Spleen (tissue), 11 donors: ENCODE measurements at regions not wholly inside any gene's neighbourhood (a gene's known extent, or its start where the extent isn't known, plus 50 kb on each side); places are given as distances from the start of the nearest gene placed in this dataset.
"Not testable (repeated sequence)": the region's sequence is repeated elsewhere in the genome, so short reads cannot be mapped to it uniquely, and the experiment has no call there.

Experiments
- DNase-seq: peaks from one replicate; pipeline ENCODE4 v3.0.0-alpha.2; 2020
- H3K27ac ChIP-seq, 8 donors: fragments of 200-600 bp; sonication (generic) in 7 of 8; 1 replicate in 4 of 8; 2 replicates in 4 of 8; pipeline versions ENCODE4 v1.5.0 to v1.8.0; 2016 to 2021; ENCODE audit warnings: inconsistent platforms in 4 of 8, mild to moderate bottlenecking in 4 of 8, moderate library complexity in 1 of 8
- H3K27me3 ChIP-seq, 7 donors: fragments of 200-600 bp; sonication (generic) in 6 of 7; replicated peaks in 1 of 7; 1 replicate in 4 of 7; 2 replicates in 3 of 7; pipeline versions ENCODE4 v1.5.0 to v1.8.0; 2016 to 2021; ENCODE audit warnings: inconsistent platforms in 3 of 7, mild to moderate bottlenecking in 1 of 7
- H3K36me3 ChIP-seq, 6 donors: fragments of 200-600 bp; sonication (generic) in 5 of 6; 1 replicate in 4 of 6; 2 replicates in 2 of 6; pipeline versions ENCODE4 v1.5.0 to v1.8.0; 2016 to 2021; ENCODE audit warnings: inconsistent platforms in 2 of 6
- H3K4me1 ChIP-seq, 6 donors: fragments of 200-600 bp; sonication (generic) in 5 of 6; 1 replicate in 3 of 6; 2 replicates in 3 of 6; pipeline versions ENCODE4 v1.5.0 to v1.8.0; 2016 to 2021; ENCODE audit warnings: inconsistent platforms in 3 of 6
- H3K4me3 ChIP-seq, 8 donors: fragments of 200-600 bp; sonication (generic) in 7 of 8; 1 replicate in 4 of 8; 2 replicates in 4 of 8; pipeline versions ENCODE4 v1.5.0 to v1.8.0; 2016 to 2021; ENCODE audit warnings: inconsistent platforms in 4 of 8, mild to moderate bottlenecking in 4 of 8, moderate library complexity in 2 of 8
- H3K9me3 ChIP-seq, 8 donors: fragments of 200-600 bp; sonication (generic) in 7 of 8; 1 replicate in 4 of 8; 2 replicates in 4 of 8; pipeline versions ENCODE4 v1.5.0 to v1.8.0; 2016 to 2021; ENCODE audit warnings: inconsistent platforms in 4 of 8
- POLR2A ChIP-seq, 3 donors: fragments of 450-650 bp; IDR thresholded peaks; one replicate each; pipeline ENCODE4 v1.5.1; 2017; ENCODE audit warnings: antibody characterized with exemption in 3 of 3, mild to moderate bottlenecking in 1 of 3
- POLR2AphosphoS5 ChIP-seq, 3 donors: sonication (generic); formaldehyde crosslinking; IDR thresholded peaks; one replicate each; pipeline ENCODE4 v1.5.1; 2017; ENCODE audit warnings: antibody characterized with exemption in 3 of 3
- WGBS, 5 donors: extraction: QIAGEN DNeasy Blood & Tissue Kit in 3 of 5; methylation state at CpG; one replicate each; pipeline versions ENCODE4 v1.1.5 to v1.1.7; 2013 to 2018; 5-methylcytosine and 5-hydroxymethylcytosine counted together
- intact Hi-C: fragments of 100-400 bp; cut with DNase I; formaldehyde crosslinking; loops from one replicate; pipeline ENCODE4 v1.15.0; 2023; ENCODE audit warnings: low total_unique reads
- TF ChIP-seq, protein P1 (sequence below), 11 experiments: fragments of 200-600 bp in 7 of 11; fragments of 450-650 bp in 4 of 11; sonication (generic) in 4 of 11; IDR thresholded peaks in 8 of 11; conservative IDR thresholded peaks in 3 of 11; 1 replicate in 7 of 11; 2 replicates in 4 of 11; pipeline versions ENCODE4 v1.4.0 to v1.8.0; 2016 to 2021; ENCODE audit warnings: antibody characterized with exemption in 11 of 11, inconsistent platforms in 4 of 11, mild to moderate bottlenecking in 1 of 11
- donor health status: healthy with polysubstance abuse.
- donor health status: DM: no; HTN: no; CAD: no; lungs with moderate emphysema.
- donor health status: DM: no; HTN: no; CAD: no.
- donor health status: Bipolar disorder and iron deficiency.
- donor health status: healthy.
- donor health status: DM: no; HTN: no; CAD: no.
- donor health status: DM: yes; HTN: yes; CAD: no.

DNA sequence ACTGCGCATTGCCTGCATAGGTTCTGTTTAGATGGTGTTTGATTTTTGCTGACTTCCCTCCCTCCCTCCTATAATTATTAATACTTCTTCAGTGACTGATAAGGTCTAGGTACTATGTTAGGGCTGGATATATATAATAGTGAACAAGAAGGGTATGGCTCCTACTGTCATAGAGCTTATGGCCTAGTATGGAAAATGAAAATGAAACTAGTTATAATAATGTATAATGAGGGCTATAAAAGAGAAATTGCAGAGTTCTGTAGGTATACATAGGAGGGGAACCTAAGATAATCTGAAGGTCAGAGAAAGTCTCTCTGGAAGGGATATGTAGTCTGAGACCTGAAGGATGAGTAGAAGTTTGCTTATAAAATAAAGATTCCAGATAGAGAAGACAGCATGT lies 102.1 kb downstream of the DCK start:
- no peak for TF ChIP-seq POLR2AphosphoS5 (IDR thresholded peaks at IDR 0.05)
- Histone ChIP-seq H3K4me3 (no peak overlapping the region), H3K4me1 (peaks cover 0 to 8% (median 0%) of the 10 kb centered on the region in 6 donors), H3K27me3 (no peaks in the 10 kb centered on the region), H3K27ac (no peak overlapping the region), H3K36me3 (no peaks in the 10 kb centered on the region), H3K9me3 (peaks cover 0 to 2% (median 0%) of the 10 kb centered on the region in 8 donors)
- intact Hi-C loops, result no loop called here
- DNase-seq, result no peak
- 96 to 100% (median 98%) methylated on average over 1 of the region's 1 CpG for WGBS, 5 donors

DNA sequence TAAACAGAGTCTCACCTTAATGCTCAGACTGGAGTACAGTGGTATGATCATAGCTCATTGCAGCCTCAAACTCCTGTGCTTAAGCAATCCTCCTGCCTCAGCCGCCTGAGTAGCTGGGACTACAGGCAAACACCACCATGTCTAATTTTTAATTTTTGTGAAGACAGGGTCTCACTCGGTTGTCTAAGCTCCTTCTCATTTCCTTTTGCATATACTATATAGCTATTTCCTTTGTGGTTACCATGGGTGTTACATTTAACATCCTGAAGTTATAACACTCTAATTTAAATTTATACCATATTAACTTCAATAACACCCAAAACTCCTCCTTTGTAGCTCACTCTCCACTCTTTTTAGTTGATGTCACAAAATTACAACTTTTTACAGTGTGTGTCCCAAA lies 114.3 kb downstream of the DCK start:
- H3K27me3 ChIP-seq, result no peaks in the 10 kb centered on the region
- intact Hi-C loops, result no loop called here
- 25 to 36% (median 30%) methylated on average over 2 of the region's 2 CpGs for WGBS, 5 donors
- peak overlapping the region in 5 of 8 donors; percentile 18 to 54 (median 40) for H3K27ac ChIP-seq
- H3K9me3 ChIP-seq, result no peaks in the 10 kb centered on the region
- H3K4me3 ChIP-seq, result no peak overlapping the region
- peaks cover 0 to 13% (median 0%) of the 10 kb centered on the region in 6 donors for H3K4me1 ChIP-seq
- TF ChIP-seq POLR2AphosphoS5 (IDR thresholded peaks at IDR 0.05) (no peak), POLR2A (IDR thresholded peaks at IDR 0.05) (no peak)
- TF ChIP-seq, protein P1, sequence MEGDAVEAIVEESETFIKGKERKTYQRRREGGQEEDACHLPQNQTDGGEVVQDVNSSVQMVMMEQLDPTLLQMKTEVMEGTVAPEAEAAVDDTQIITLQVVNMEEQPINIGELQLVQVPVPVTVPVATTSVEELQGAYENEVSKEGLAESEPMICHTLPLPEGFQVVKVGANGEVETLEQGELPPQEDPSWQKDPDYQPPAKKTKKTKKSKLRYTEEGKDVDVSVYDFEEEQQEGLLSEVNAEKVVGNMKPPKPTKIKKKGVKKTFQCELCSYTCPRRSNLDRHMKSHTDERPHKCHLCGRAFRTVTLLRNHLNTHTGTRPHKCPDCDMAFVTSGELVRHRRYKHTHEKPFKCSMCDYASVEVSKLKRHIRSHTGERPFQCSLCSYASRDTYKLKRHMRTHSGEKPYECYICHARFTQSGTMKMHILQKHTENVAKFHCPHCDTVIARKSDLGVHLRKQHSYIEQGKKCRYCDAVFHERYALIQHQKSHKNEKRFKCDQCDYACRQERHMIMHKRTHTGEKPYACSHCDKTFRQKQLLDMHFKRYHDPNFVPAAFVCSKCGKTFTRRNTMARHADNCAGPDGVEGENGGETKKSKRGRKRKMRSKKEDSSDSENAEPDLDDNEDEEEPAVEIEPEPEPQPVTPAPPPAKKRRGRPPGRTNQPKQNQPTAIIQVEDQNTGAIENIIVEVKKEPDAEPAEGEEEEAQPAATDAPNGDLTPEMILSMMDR (IDR thresholded peaks at IDR 0.05 in 8 of 11, conservative IDR thresholded peaks at IDR 0.05 in 3 of 11), result no peak
- DNase-seq, result no peak
- H3K36me3 ChIP-seq, result no peaks in the 10 kb centered on the region

DNA sequence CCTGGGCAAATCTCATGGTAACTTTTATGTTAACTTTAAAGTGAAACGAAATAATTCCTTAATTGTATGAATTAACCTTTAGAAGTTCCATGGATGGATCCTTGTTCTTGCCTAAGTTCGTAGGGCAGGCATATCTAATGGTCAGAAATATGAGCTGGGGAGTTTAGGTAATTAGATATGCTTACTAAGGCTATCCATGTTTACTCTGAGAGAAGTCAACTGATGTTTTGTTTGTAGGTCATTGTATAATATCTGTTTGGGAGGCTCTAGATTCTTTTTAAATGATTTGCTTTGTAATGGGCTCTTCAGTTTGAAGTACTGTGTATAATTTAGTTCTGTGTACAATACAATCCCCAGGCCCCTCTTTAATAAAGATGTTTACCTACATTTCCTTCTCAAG lies 117.0 kb downstream of the DCK start:
- H3K9me3 ChIP-seq, result no peaks in the 10 kb centered on the region
- intact Hi-C loops, result no loop called here
- peaks cover 0 to 13% (median 0%) of the 10 kb centered on the region in 6 donors for H3K4me1 ChIP-seq
- H3K4me3 ChIP-seq, result no peak overlapping the region
- H3K27ac ChIP-seq, result no peak overlapping the region
- H3K27me3 ChIP-seq, result no peaks in the 10 kb centered on the region
- no peaks in the 10 kb centered on the region for H3K36me3 ChIP-seq
- 71 to 87% (median 77%) methylated on average over 2 of the region's 2 CpGs for WGBS, 5 donors
- no peak for DNase-seq
- TF ChIP-seq, protein P1 (IDR thresholded peaks at IDR 0.05 in 8 of 11, conservative IDR thresholded peaks at IDR 0.05 in 3 of 11), result no peak
- TF ChIP-seq POLR2AphosphoS5 (IDR thresholded peaks at IDR 0.05) (no peak), POLR2A (IDR thresholded peaks at IDR 0.05) (no peak)

DNA sequence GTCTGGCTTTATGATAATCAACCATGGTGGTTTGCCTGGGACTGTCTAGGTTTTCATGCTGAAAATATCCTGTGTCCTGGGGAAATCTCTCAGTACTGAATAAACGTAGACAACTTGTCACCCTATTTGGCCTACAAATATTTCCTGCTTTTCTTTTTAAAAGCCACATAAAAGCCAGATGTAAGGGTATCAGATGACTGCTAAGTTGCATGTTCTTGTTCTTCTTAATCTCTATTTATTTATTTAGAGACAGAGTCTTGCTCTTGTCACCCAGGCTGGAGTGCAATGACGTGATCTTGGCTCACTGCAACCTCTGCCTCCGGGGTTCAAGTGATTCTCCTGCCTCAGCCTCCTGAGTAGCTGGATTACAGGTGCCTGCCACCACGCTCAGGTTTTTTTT lies 117.7 kb downstream of the DCK start:
- intact Hi-C loops, H3K27ac ChIP-seq, H3K27me3 ChIP-seq, H3K9me3 ChIP-seq, DNase-seq, H3K36me3 ChIP-seq, H3K4me3 ChIP-seq: not testable (repeated sequence)
- H3K4me1 ChIP-seq, result peaks cover 0 to 13% (median 0%) of the 10 kb centered on the region in 6 donors
- WGBS, 5 donors, result 64 to 75% (median 72%) methylated on average over 4 of the region's 4 CpGs

DNA sequence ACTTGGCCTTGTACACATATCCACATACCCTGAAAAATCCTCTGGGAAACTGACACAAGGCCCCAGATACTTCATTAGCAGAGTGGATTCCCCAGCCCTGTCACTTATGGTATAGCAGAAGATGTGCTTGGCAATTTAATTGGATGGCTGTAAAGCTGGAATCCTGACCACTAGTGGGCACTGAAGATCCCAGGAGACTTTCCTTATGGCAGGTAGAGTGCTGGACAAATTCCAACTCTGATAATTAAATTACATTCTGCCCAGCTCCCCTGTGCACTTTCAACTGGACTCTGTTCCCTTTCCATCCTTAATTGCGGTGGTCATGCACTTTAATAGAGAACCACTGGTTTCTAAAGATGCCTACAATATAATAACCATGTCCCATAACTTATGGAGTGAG lies 119.8 kb downstream of the DCK start:
- TF ChIP-seq POLR2AphosphoS5 (IDR thresholded peaks at IDR 0.05) (no peak), POLR2A (IDR thresholded peaks at IDR 0.05) (no peak)
- TF ChIP-seq, protein P1 (IDR thresholded peaks at IDR 0.05 in 8 of 11, conservative IDR thresholded peaks at IDR 0.05 in 3 of 11), result no peak
- Histone ChIP-seq H3K9me3 (no peaks in the 10 kb centered on the region), H3K36me3 (no peaks in the 10 kb centered on the region), H3K27ac (no peak overlapping the region), H3K4me3 (no peak overlapping the region), H3K4me1 (peaks cover 0 to 3% (median 0%) of the 10 kb centered on the region in 6 donors), H3K27me3 (no peaks in the 10 kb centered on the region)
- intact Hi-C loops, result no loop called here
- no peak for DNase-seq
- WGBS, 5 donors, result 88 to 94% (median 92%) methylated on average over 1 of the region's 1 CpG
